ENCODE measurements at regions not wholly inside any gene's neighbourhood (a gene's known extent, or its start where the extent isn't known, plus 50 kb on each side); places are given as distances from the start of the nearest gene placed in this dataset.

DNA sequence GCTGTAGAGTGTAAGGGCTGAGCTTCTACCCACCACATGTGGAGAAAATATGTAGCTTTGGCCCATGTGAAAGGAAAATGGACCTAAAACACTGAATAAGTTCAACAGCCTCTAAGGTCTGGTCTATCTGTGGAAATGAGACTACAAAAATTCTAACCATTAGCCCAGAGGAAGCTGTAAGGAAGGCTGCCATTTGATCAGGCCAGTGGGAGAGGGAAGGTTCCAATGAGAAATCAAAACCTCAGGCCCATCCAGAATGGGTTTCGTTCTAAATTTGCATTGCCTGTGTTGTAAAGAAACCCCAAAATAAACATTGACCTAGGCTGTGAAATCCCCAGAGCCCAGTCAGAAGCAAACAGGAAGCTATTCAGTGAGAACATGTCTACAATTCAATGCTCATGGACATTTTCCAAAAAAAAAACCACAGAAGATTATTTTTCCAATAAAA is 320.4 kb upstream of the SLC7A11 start:
- DNase-seq (ENCODE audit: low spot score), result no peak

- DNase-seq (ENCODE audit: low spot score), result no peak
These were observed 319.8 kb upstream of the SLC7A11 start for GRCh38 chr4:138561906-138562305.

DNA sequence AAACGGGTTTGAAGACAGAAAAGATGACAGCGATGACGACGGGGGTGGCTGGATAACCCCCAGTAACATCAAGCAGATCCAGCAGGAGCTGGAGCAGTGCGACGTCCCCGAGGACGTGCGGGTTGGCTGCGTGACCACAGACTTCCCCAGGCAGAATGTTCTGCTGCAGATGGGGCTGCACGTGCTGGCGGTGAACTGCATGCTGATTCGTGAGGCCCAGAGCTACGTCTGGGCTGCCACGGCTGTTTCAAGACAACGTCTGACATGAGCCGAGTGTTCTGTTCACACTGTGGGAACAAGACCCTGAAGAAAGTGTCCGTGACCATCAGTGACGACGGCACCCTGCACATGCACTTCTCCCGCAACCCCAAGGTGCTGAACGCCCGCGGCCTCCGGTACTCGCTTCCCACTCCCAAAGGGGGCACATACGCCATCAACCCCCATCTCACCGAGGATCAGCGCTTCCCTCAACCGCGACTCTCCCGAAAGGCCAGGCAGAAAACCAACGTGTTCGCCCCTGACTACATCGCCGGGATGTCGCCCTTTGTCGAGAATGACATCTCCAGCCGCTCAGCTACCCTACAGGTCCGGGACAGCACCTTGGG is 319.2 kb upstream of the SLC7A11 start:
- DNase-seq (ENCODE audit: low spot score), result no peak

DNA sequence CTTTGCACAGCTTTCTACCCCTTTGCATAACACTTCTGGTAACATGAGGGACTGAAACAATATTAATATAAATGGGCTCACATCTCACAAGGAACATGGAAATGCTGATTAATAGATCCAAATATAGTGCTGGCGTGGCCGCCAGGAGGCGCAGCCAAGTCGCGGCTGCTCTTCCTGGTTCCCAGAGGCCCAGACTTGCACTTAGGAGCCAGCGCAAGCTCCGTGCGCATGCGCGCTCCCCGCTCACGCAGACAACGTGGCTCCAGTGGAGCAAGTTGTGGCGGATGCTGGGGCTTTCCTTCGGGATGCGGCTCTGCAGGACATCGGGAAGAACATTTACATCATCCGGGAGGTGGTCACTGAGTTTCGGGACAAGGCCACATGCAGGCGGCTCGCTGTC is 318.3 kb upstream of the SLC7A11 start:
- no peak for DNase-seq (ENCODE audit: low spot score)

DNA sequence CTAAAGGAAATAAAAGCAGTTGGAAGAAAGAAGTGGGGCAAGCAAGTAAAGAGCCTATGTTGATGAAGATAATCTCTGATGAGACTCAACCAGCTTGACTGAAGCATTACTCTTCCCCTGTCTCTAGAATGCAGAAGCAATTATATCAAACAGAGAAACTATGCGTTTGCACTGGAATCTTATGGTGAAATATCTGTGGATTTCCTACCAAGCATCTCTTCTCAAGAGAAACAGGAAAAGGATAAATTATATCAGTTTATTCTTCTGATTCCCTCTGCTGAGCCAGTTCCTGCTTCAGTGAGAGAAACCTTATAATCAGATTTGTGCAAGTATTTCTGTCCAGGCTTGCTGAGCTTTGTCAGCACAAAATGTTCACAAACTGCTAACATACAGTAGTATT is 316.7 kb upstream of the SLC7A11 start:
- no peak for DNase-seq (ENCODE audit: low spot score)

- DNase-seq (ENCODE audit: low spot score), result no peak
These were observed 313.4 kb upstream of the SLC7A11 start for GRCh38 chr4:138555584-138555983.

- no peak for DNase-seq (ENCODE audit: low spot score)
These were observed 313.0 kb upstream of the SLC7A11 start for GRCh38 chr4:138555108-138555507.

DNA sequence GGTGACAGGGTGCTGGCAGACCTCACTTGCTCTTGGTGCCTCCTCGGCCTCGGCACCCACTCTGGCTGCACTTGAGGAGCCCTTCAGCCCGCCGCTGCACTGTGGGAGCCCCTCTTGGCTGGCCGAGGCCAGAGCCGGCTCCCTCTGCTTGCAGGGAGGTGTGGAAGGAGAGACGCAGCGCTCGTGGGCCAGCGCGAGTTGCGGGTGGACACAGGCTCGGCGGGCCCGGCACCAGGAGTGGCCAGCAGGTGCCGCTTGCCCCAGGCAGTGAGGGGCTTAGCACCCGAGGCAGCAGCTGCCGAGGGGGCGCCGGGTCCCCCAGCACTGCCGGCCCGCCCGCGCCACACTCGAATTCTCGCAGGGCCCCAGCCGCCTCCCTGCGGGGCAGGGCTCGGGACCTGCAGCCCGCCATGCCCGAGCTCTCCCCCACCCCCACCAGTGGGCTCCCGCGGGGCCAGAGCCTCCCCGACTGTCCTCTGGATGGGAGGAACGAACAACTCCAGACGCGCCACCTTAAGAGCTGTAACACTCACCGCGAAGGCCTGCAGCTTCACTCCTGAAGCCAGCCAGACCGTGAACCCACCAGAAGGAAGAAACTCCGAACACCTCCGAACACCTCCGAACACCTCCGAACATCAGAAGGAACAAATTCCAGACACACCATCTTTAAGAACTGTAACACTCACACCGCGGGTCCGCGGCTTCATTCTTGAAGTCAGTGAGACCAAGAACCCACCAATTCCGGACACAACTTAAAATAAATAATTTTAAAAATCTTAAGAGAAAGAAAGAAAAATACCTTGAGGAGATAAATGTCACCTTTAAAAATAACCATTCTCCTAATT is 311.1 kb upstream of the SLC7A11 start:
- DNase-seq (ENCODE audit: low spot score), result no peak

DNA sequence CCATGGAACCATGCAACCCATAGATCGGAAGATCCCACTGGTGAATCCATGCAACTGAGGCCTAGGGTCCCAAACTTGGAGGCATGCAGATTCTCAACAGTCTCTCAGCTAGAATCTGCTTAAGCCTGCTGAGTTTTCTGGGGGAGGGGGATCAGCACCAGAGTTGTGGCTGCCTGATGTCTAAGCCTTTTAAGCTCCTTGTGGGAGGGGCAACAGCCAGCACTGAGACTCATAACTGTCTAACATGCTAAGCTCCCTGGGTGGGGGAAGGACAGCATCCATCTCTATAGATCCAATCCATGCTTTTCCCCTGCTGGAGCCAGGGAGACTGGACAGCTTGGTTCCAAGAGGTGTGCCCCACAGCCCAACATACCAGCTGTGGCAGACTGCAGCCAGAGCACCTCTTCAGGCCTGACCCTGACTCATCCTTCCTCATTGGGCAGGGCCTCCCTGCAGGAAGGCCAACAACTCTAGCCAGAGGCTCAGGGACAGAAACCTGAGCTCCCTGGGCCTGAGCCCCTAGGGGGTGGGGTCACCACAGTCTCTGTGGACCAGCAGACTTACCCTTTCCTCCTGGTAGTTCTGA is 300.1 kb upstream of the SLC7A11 start:
- no peak for DNase-seq (ENCODE audit: low spot score)

DNA sequence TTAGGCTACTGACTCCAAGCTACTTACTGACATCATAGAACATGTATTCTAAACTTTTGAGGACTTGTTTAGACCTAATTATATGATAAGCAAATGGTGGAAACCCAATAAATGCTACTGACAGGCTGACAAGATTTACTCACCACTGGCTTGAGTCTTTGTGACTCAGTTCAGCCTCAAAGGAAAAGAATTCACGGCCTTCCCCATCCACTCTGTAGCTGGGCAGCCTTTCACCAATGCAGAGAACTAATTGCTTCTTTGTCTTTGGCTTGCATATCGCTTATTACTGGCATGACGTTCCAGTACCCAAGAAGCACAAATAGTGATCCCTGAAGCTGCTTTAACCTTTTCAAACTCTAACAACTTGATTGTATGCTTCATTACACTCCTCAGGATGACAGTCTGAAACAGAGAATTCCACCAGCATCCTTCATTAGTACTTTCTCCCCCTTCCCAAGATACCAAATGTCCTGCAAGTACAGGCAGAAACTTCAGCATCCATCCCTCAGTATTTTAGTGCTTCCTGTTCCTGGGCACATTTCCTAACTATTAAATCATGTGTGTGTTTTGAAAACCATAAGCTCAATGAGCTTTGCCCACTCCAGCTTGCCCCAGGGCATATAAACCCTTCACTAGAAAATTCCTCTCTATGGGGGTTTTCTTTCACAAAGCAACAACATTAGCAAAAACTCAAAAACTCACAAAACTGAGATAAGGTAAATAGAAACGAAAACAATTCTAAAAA is 298.1 kb upstream of the SLC7A11 start:
- DNase-seq (ENCODE audit: low spot score), result no peak

GRCh38 chr4:138538743-138539142 is 296.6 kb upstream of the SLC7A11 start:
- no peak for DNase-seq (ENCODE audit: low spot score)

DNA sequence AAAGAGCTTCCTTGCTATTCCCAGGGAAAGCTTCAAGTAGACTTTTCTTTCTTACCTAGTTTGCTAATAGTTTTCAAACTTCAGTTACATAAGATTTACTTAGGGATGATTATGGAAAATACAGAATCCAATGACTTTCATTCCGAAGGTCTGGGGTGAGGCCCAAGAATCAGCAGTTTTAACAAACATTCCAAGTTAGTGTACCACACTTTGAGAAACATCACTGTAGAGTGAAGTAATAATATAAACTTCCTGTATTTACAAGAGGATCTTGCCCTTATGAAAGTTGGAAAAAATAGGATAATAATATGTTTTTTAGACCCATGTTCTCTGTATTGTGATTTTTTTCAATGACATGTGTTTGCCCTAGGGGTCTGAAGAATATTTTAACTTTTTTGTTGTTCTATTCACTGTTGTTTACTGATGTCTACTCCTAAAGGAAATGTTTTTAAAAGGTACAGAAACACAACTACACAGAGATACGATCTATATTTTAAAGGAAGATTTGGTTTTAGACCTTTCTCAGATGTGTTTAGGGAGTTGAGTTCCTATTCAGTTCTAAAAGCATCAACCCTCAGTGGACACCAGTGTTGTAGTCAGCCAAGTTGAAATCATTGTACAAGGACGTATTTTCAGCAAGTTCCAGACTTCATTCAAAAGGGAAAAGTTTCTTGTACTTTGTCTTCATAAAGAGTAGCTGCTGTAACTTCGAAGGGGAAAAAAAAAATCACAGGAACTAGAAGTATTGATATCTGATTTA is 295.8 kb upstream of the SLC7A11 start:
- no peak for DNase-seq (ENCODE audit: low spot score)

DNA sequence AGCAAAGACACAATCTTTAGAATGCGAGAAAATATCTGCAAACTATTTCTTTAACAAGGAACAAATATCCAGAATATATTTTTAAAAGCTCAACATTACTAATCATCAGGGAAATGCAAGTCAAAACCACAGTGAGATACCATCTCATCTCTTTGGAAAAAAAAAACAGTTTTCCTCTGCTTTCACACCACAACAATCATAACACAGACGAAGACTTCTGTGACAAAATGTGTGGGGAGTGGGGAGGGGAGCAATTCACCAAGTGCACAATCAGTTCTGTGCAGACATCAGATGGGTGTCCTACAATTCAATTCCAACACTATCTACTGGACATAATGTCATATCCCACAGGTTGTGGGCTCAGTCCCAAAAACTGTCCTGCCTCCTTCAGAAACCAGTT is 293.2 kb upstream of the SLC7A11 start:
- DNase-seq (ENCODE audit: low spot score), result no peak

DNA sequence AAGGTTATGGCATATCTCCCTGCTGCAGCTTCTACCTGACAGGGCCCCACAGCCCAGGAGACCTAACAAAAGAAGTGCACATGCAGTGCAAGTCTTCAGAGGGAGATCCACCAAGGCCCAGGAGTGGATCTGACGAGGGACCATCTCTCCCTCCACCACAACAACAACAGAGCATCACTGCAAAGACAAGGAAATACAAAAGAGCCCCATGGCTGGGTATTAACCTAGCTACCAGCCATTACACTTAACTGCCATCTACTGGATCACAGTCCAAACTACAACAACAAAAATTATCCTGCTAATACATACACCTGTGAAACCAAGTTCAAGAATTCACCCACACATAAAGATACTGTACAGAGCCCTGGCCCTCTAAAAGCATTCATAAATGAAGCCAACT is 280.2 kb upstream of the SLC7A11 start:
- no peak for DNase-seq (ENCODE audit: low spot score)

GRCh38 chr4:138521809-138522208 is 279.7 kb upstream of the SLC7A11 start:
- no peak for DNase-seq (ENCODE audit: low spot score)

DNA sequence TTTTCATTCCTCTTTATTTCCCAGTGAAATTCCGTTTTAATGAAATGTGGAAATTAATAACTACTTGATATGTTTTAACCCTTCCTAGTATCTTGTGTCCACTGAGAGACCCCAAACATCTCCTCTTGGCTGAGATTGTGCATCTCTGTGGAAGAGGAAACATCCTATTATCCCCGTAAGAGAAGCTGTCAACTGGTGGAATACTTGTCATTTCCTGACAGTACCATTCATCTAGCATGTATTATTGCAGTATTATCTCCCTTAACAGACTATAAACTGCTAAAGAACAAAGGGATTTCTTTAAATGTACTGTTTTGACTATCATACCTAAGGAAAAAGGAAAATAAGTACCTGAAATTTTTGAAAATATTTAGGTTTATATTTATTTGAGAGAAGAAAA is 277.3 kb upstream of the SLC7A11 start:
- DNase-seq (ENCODE audit: low spot score), result no peak

- DNase-seq (ENCODE audit: low spot score), result no peak
These were observed 271.4 kb upstream of the SLC7A11 start for GRCh38 chr4:138513535-138513934.

DNA sequence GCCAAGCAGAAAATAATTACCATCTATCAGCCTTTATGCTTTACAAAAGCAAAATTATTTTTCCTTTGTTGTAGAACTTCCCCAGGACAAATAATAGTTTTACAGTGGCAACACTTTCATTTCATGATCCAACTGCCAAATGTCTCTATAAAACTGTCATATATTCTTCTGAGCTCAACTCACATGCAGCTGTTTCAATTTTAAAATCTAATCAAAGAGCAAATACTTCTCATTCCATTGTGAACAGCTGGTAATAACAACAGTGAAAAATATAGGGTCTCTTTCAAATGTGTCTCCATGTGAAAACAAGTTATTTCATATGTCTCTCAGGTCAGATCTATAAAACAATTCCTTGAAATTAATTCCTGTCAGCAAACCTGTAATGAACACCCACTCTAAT is 270.6 kb upstream of the SLC7A11 start:
- no peak for DNase-seq (ENCODE audit: low spot score)

DNA sequence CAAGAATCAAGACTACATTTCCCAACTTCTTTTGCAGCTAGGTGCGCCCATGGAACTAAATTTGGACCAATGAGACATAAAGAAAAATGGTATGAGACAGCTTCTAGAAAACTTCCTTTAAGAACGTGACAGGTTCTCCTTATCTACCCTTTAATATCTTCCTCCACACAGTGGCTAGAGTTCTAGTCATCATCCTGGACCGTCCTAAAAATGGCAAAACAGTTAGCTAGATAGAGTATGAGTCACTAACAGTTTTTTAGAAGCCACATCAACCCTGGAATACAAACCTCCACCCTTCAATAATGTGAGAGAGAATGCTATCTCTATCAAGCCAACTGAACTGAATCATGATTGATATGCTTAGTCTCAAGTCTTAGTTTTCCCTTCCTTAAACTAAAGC is 267.9 kb upstream of the SLC7A11 start:
- DNase-seq (ENCODE audit: low spot score), result no peak

GRCh38 chr4:138509346-138509745 is 267.2 kb upstream of the SLC7A11 start:
- DNase-seq (ENCODE audit: low spot score), result no peak

DNA sequence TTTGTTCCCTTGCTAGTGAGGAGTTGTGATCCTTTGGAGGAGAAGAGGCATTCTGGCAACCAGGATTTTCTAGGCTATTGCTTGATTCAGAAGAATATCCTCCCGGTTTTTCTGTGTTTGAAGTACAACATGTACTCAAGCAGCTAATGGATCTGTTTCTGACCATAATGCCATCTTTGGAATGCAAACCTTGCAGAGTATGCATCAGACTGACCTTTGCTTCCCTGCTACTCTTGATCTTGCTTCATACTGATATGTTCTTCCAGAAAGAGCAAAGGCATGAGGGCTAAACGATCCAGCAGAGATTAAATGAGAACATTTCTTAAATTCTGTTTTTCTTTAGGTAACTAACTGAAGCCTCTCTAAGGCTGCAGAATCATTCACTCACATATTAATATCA is 265.4 kb upstream of the SLC7A11 start:
- no peak for DNase-seq (ENCODE audit: low spot score)

GRCh38 chr4:138501614-138502013 is 259.5 kb upstream of the SLC7A11 start:
- no peak for DNase-seq (ENCODE audit: low spot score)

Data from putamen (tissue), 1 donor.